Mesenchymal stem cell (in vitro differentiated cells and primary cell): ENCODE measurements at regions not wholly inside any gene's neighbourhood (a gene's known extent, or its start where the extent isn't known, plus 50 kb on each side); places are given as distances from the start of the nearest gene placed in this dataset.

Experiments used
- DNase-seq: peaks from one replicate; pipeline ENCODE4 v3.0.0-alpha.2; 2013
- H2AFZ ChIP-seq: one replicate; pipeline ENCODE4 v1.6.1; 2013; ENCODE audit warnings: low read depth, mild to moderate bottlenecking, control low read depth, inconsistent platforms, low read length, moderate library complexity
- H2AK5ac ChIP-seq: 2 replicates; pipeline ENCODE4 v1.6.1; 2013; ENCODE audit warnings: low read length, moderate library complexity, mild to moderate bottlenecking, inconsistent platforms; ENCODE audit not compliant: severe bottlenecking
- H2BK120ac ChIP-seq: one replicate; pipeline ENCODE4 v1.6.1; 2013; ENCODE audit warnings: low read depth, mild to moderate bottlenecking, inconsistent platforms, low read length, moderate library complexity
- H2BK12ac ChIP-seq, 2 experiments: one replicate each; pipeline ENCODE4 v1.6.1; 2013; ENCODE audit warnings: inconsistent platforms in 2 of 2, low read length in 2 of 2, mild to moderate bottlenecking in 2 of 2, moderate library complexity in 2 of 2, control low read depth in 1 of 2
- H2BK15ac ChIP-seq: one replicate; pipeline ENCODE4 v1.6.1; 2013; ENCODE audit warnings: mild to moderate bottlenecking, low read depth, inconsistent platforms; ENCODE audit not compliant: poor library complexity, severe bottlenecking
- H2BK5ac ChIP-seq: 2 replicates; pipeline ENCODE4 v1.6.1; 2013; ENCODE audit warnings: low read depth, mild to moderate bottlenecking, low read length, control low read depth, inconsistent platforms; ENCODE audit not compliant: poor library complexity, severe bottlenecking
- H3K14ac ChIP-seq, 2 experiments: one replicate each; pipeline ENCODE4 v1.6.1; 2013; ENCODE audit warnings: inconsistent platforms in 2 of 2, low read length in 2 of 2, control low read depth in 1 of 2, mild to moderate bottlenecking in 1 of 2, moderate library complexity in 1 of 2
- H3K18ac ChIP-seq, 2 experiments: one replicate each; pipeline ENCODE4 v1.6.1; 2013; ENCODE audit warnings: inconsistent platforms in 2 of 2, low read length in 2 of 2, control low read depth in 1 of 2, low read depth in 1 of 2, mild to moderate bottlenecking in 1 of 2
- H3K23ac ChIP-seq, 2 experiments: one replicate each; pipeline ENCODE4 v1.6.1; 2013; ENCODE audit warnings: inconsistent platforms in 2 of 2, low read length in 2 of 2, mild to moderate bottlenecking in 2 of 2, moderate library complexity in 2 of 2, control low read depth in 1 of 2
- H3K27ac ChIP-seq: 2 replicates; pipeline ENCODE4 v1.5.1; 2013; ENCODE audit warnings: mild to moderate bottlenecking, moderate library complexity, low read length, control low read depth, inconsistent platforms; ENCODE audit not compliant: poor library complexity, severe bottlenecking
- H3K27me3 ChIP-seq, 2 experiments: 2 replicates each; pipeline versions ENCODE4 v1.6.1 to v1.7.0; 2013; ENCODE audit warnings: low read length in 2 of 2, mild to moderate bottlenecking in 2 of 2, moderate library complexity in 2 of 2, control low read depth in 1 of 2, inconsistent platforms in 1 of 2; ENCODE audit not compliant: control insufficient read depth in 1 of 2, insufficient read depth in 1 of 2
- H3K36me3 ChIP-seq, 2 experiments: 2 replicates each; pipeline versions ENCODE4 v1.6.1 to v1.7.0; 2013; ENCODE audit warnings: low read length in 2 of 2, control low read depth in 1 of 2, inconsistent platforms in 1 of 2, low read depth in 1 of 2, mild to moderate bottlenecking in 1 of 2; ENCODE audit not compliant: insufficient read depth in 2 of 2, control insufficient read depth in 1 of 2
- H3K4ac ChIP-seq, 2 experiments: one replicate each; pipeline ENCODE4 v1.6.1; 2013; ENCODE audit warnings: inconsistent platforms in 2 of 2, low read length in 2 of 2, mild to moderate bottlenecking in 2 of 2, moderate library complexity in 2 of 2, control low read depth in 1 of 2, low read depth in 1 of 2
- H3K4me1 ChIP-seq: 2 replicates; pipeline ENCODE4 v1.6.1; 2013; ENCODE audit warnings: low read depth, low read length, control low read depth; ENCODE audit not compliant: control insufficient read depth, insufficient read depth
- H3K4me2 ChIP-seq: 2 replicates; pipeline ENCODE4 v1.6.1; 2013; ENCODE audit warnings: low read length, mild to moderate bottlenecking, inconsistent platforms; ENCODE audit not compliant: poor library complexity, severe bottlenecking
- H3K4me3 ChIP-seq, 2 experiments: 2 replicates each; pipeline versions ENCODE4 v1.5.1 to v1.7.0; 2013; ENCODE audit warnings: low read length in 2 of 2, mild to moderate bottlenecking in 2 of 2, control low read depth in 1 of 2, low read depth in 1 of 2; ENCODE audit not compliant: insufficient read depth in 1 of 2
- H3K79me1 ChIP-seq: replicated peaks from 2 replicates; pipeline ENCODE4 v1.6.1; 2013; ENCODE audit warnings: mild to moderate bottlenecking, control low read depth, low read length, inconsistent platforms; ENCODE audit not compliant: poor library complexity, severe bottlenecking
- H3K9ac ChIP-seq: 2 replicates; pipeline ENCODE4 v1.7.0; 2013; ENCODE audit warnings: mild to moderate bottlenecking, low read length, moderate library complexity
- H3K9me3 ChIP-seq: 2 replicates; pipeline ENCODE4 v1.7.0; 2013; ENCODE audit warnings: mild to moderate bottlenecking, low read length; ENCODE audit not compliant: control insufficient read depth
- H4K8ac ChIP-seq: one replicate; pipeline ENCODE4 v1.6.1; 2013; ENCODE audit warnings: inconsistent platforms, mild to moderate bottlenecking, low read length, moderate library complexity
- H4K91ac ChIP-seq: one replicate; pipeline ENCODE4 v1.6.1; 2013; ENCODE audit warnings: mild to moderate bottlenecking, low read length, inconsistent platforms
- WGBS: methylation state at CpG from one replicate; pipeline ENCODE4 v1.1.7; 2013; ENCODE audit warnings: mixed read lengths; 5-methylcytosine and 5-hydroxymethylcytosine counted together

DNA sequence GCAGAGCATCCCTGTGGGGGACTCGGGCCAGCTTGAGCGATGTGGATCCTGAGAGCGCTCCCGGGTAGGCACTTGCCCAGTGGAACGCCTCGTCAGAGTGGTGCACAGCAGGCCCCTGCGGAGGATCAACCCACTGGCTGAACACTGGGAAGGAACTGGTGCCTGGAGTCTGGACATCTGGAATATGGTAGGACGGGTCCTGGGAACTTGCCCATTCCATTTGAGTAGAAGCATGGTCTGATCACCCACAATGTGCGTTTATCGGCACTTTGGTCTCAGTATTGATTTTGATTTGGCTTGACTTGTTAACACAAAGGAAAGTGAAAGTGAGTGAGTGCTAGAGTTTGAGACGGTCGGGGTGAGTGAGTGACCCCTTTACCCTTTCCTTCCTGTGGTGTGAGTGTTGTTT is 1336.2 kb upstream of the CHAC2 start:
- no peak overlapping the region for H2AFZ ChIP-seq
- no peak overlapping the region for H3K18ac ChIP-seq
- no peaks in the 10 kb centered on the region for H3K9me3 ChIP-seq
- no peak for DNase-seq
- no peak overlapping the region for H3K23ac ChIP-seq
- H3K79me1 ChIP-seq: no peaks in the 10 kb centered on the region
- peak overlapping the region in 1 of 2 experiments; percentile 72 for H2BK12ac ChIP-seq
- no peak overlapping the region for H3K4me3 ChIP-seq
- no peak overlapping the region for H3K9ac ChIP-seq
- no peaks in the 10 kb centered on the region for H3K27me3 ChIP-seq
- no peak overlapping the region for H2BK15ac ChIP-seq
- H3K4ac ChIP-seq: no peak overlapping the region
- no peaks in the 10 kb centered on the region for H3K4me1 ChIP-seq
- H4K8ac ChIP-seq: no peak overlapping the region
- H2AK5ac ChIP-seq: no peak overlapping the region
- no peaks in the 10 kb centered on the region for H3K36me3 ChIP-seq
- WGBS: 97% methylated on average over 12 of the region's 12 CpGs
- no peak overlapping the region for H2BK5ac ChIP-seq
- no peak overlapping the region for H3K27ac ChIP-seq
- no peak overlapping the region for H3K14ac ChIP-seq
- H2BK120ac ChIP-seq: no peak overlapping the region
- H4K91ac ChIP-seq: no peak overlapping the region
- no peak overlapping the region for H3K4me2 ChIP-seq

DNA sequence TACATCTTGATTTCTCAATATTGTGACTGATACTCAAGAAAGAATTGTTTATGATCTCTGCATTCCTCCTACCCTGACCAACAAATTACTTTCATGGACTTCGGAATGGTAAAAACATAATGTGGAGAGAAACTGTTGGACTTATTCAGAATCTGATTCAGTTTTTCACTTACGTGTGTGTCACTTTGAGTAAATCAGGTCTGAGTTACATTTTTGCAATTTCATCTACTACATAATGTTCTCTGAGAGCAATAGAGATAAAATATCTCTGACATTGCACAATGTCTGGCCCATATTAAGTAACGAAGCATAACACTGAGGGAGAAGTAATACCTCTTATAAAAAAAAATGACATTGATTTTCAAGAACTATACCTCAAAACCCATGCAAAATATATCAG is 1337.9 kb upstream of the CHAC2 start:
- Histone ChIP-seq H4K91ac (no peak overlapping the region), H3K4me2 (no peak overlapping the region), H4K8ac (no peak overlapping the region), H3K23ac (no peak overlapping the region), H2BK5ac (no peak overlapping the region), H3K18ac (no peak overlapping the region), H2AK5ac (no peak overlapping the region), H3K9ac (no peak overlapping the region), H2AFZ (no peak overlapping the region), H2BK15ac (no peak overlapping the region), H3K14ac (no peak overlapping the region), H3K36me3 (no peaks in the 10 kb centered on the region), H3K4me1 (no peaks in the 10 kb centered on the region), H2BK120ac (no peak overlapping the region), H3K4me3 (no peak overlapping the region), H2BK12ac (no peak overlapping the region), H3K4ac (no peak overlapping the region), H3K27me3 (no peaks in the 10 kb centered on the region), H3K9me3 (no peaks in the 10 kb centered on the region), H3K79me1 (no peaks in the 10 kb centered on the region), H3K27ac (no peak overlapping the region)
- DNase-seq: no peak
- WGBS: no CpG with 5 or more reads among the region's 3 CpGs

DNA sequence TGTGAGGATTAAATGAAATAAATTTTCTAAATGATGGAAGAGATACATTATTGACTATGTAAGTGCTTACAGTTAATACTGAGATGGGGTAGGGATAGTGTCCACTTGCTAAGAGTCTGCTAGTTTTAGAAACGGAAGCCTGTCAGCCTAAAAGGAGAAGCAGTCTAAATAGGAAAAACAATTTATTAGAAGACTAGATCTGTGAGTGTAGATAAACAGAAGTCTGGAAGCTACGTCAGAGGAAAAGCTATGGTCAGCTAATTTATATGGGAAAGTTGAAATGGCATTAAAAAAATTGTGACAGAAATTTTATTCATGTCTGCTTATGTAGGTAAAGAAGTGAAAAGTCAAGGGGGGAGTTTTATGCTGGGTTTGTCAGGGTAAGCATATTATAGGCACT is 1338.4 kb upstream of the CHAC2 start:
- Histone ChIP-seq H3K27ac (no peak overlapping the region), H4K8ac (no peak overlapping the region), H3K18ac (no peak overlapping the region), H3K36me3 (no peaks in the 10 kb centered on the region), H3K4ac (no peak overlapping the region), H2AK5ac (no peak overlapping the region), H3K23ac (no peak overlapping the region), H3K79me1 (no peaks in the 10 kb centered on the region), H2BK15ac (no peak overlapping the region), H3K4me1 (no peaks in the 10 kb centered on the region), H3K14ac (no peak overlapping the region), H3K9me3 (no peaks in the 10 kb centered on the region), H3K9ac (no peak overlapping the region), H2BK5ac (no peak overlapping the region), H2AFZ (no peak overlapping the region), H3K4me3 (no peak overlapping the region), H3K27me3 (no peaks in the 10 kb centered on the region), H2BK120ac (no peak overlapping the region), H4K91ac (no peak overlapping the region), H3K4me2 (no peak overlapping the region), H2BK12ac (no peak overlapping the region)
- WGBS: 38% methylated on average over 2 of the region's 2 CpGs
- DNase-seq: peak; percentile 8

DNA sequence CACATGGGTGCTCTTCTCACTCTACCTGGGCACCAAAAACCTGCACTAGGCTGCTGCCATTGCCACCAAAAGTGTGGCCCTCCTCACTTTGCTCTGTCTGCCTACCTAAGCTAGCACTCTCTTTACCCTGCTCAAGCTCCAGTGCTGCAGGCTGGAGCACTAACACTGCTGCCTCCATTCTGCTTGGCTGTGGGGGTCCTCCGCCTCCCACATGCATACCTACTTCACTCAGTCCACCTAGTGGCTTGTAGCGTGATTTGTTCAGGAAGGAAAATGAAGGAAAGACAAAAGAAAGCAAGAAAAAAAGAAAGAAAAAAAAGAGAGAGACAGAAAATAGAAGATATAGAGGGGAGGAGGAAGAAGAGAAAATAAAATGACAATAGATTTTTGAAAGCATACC is 1339.4 kb upstream of the CHAC2 start:
- no peaks in the 10 kb centered on the region for H3K36me3 ChIP-seq
- WGBS: no CpG with 5 or more reads among the region's 2 CpGs
- H3K4me1 ChIP-seq: no peaks in the 10 kb centered on the region

More for the DNA sequence above, 1339.4 kb upstream of the CHAC2 start:
- no peak overlapping the region for H2AFZ ChIP-seq
- H4K91ac ChIP-seq: peak overlapping the region; percentile 14
- no peak overlapping the region for H2BK12ac ChIP-seq
- H3K18ac ChIP-seq: no peak overlapping the region
- no peak overlapping the region for H3K4me2 ChIP-seq
- no peaks in the 10 kb centered on the region for H3K79me1 ChIP-seq
- H2AK5ac ChIP-seq: no peak overlapping the region
- H3K4me3 ChIP-seq: no peak overlapping the region
- H3K4ac ChIP-seq: no peak overlapping the region
- H3K27me3 ChIP-seq: no peaks in the 10 kb centered on the region
- no peak overlapping the region for H3K23ac ChIP-seq
- H2BK15ac ChIP-seq: no peak overlapping the region
- no peaks in the 10 kb centered on the region for H3K9me3 ChIP-seq
- no peak overlapping the region for H3K9ac ChIP-seq
- DNase-seq: no peak
- H2BK120ac ChIP-seq: no peak overlapping the region
- H2BK5ac ChIP-seq: no peak overlapping the region
- H3K14ac ChIP-seq: no peak overlapping the region
- no peak overlapping the region for H3K27ac ChIP-seq
- H4K8ac ChIP-seq: no peak overlapping the region
